Neural progenitor cell (in vitro differentiated cells): ENCODE measurements at regions not wholly inside any gene's neighbourhood (a gene's known extent, or its start where the extent isn't known, plus 50 kb on each side); places are given as distances from the start of the nearest gene placed in this dataset.

Experiments
- DNase-seq: peaks from one replicate; pipeline ENCODE4 v3.0.0-alpha.2; 2016; ENCODE audit warnings: low spot score
- H2AFZ ChIP-seq: fragments of 200-600 bp; sonication (generic); replicated peaks from 2 replicates; pipeline ENCODE4 v1.6.1; 2016; ENCODE audit warnings: antibody characterized with exemption
- H3F3A ChIP-seq: fragments of 200-600 bp; sonication (generic); 2 replicates; pipeline ENCODE4 v1.6.1; 2016; ENCODE audit warnings: antibody characterized with exemption, low read depth
- H3K27ac ChIP-seq: fragments of 200-600 bp; sonication (generic); 2 replicates; pipeline ENCODE4 v1.5.1; 2016; ENCODE audit warnings: mild to moderate bottlenecking
- H3K27me3 ChIP-seq: fragments of 200-600 bp; sonication (generic); 2 replicates; pipeline ENCODE4 v1.6.1; 2016; ENCODE audit warnings: mild to moderate bottlenecking, moderate library complexity
- H3K36me3 ChIP-seq: fragments of 200-600 bp; sonication (generic); 2 replicates; pipeline ENCODE4 v1.5.1; 2016
- H3K4me1 ChIP-seq: fragments of 200-600 bp; sonication (generic); 2 replicates; pipeline ENCODE4 v1.6.1; 2016; ENCODE audit warnings: mixed run types
- H3K4me2 ChIP-seq: fragments of 200-600 bp; sonication (generic); 2 replicates; pipeline ENCODE4 v1.6.1; 2016
- H3K4me3 ChIP-seq: fragments of 200-600 bp; sonication (generic); 2 replicates; pipeline ENCODE4 v1.5.1; 2016
- H3K79me2 ChIP-seq: fragments of 200-600 bp; sonication (generic); 2 replicates; pipeline ENCODE4 v1.6.1; 2016; ENCODE audit warnings: low read depth
- H3K9ac ChIP-seq: fragments of 200-600 bp; sonication (generic); 2 replicates; pipeline ENCODE4 v1.6.1; 2016
- H3K9me3 ChIP-seq: fragments of 200-600 bp; sonication (generic); 2 replicates; pipeline ENCODE4 v1.5.1; 2016; ENCODE audit warnings: low read depth
- H4K20me1 ChIP-seq: fragments of 200-600 bp; sonication (generic); 2 replicates; pipeline ENCODE4 v1.6.1; 2016; ENCODE audit warnings: low read depth
- H3K27ac Mint-ChIP-seq: 3 replicates; pipeline ENCODE4 v1.8.0; 2021; ENCODE audit warnings: mixed read lengths
- H3K27me3 Mint-ChIP-seq: 2 replicates; pipeline ENCODE4 v1.8.0; 2022; ENCODE audit warnings: low read depth, mild to moderate bottlenecking, inconsistent platforms, moderate library complexity, mixed read lengths; ENCODE audit not compliant: insufficient read depth
- H3K36me3 Mint-ChIP-seq: 3 replicates; pipeline ENCODE4 v1.8.0; 2021; ENCODE audit warnings: mixed read lengths
- H3K4me1 Mint-ChIP-seq: 3 replicates; pipeline ENCODE4 v1.8.0; 2021; ENCODE audit warnings: mixed read lengths
- H3K4me3 Mint-ChIP-seq: 3 replicates; pipeline ENCODE4 v1.8.0; 2021; ENCODE audit warnings: mild to moderate bottlenecking, moderate library complexity, mixed read lengths
- H3K9me3 Mint-ChIP-seq: 3 replicates; pipeline ENCODE4 v1.8.0; 2020; ENCODE audit warnings: mixed read lengths
- EZH2 ChIP-seq: fragments of 200-600 bp; sonication (generic); IDR thresholded peaks from 2 replicates; pipeline ENCODE4 v1.6.1; 2017; ENCODE audit warnings: antibody characterized with exemption, mild to moderate bottlenecking, moderate library complexity
- EZH2phosphoT487 ChIP-seq: fragments of 200-600 bp; sonication (generic); IDR thresholded peaks from 2 replicates; pipeline ENCODE4 v1.6.1; 2017; ENCODE audit warnings: antibody characterized with exemption
- TF ChIP-seq, protein P1 (sequence below): fragments of 200-600 bp; sonication (generic); IDR thresholded peaks from 2 replicates; pipeline ENCODE4 v1.5.1; 2017; ENCODE audit warnings: antibody characterized with exemption, mild to moderate bottlenecking

DNA sequence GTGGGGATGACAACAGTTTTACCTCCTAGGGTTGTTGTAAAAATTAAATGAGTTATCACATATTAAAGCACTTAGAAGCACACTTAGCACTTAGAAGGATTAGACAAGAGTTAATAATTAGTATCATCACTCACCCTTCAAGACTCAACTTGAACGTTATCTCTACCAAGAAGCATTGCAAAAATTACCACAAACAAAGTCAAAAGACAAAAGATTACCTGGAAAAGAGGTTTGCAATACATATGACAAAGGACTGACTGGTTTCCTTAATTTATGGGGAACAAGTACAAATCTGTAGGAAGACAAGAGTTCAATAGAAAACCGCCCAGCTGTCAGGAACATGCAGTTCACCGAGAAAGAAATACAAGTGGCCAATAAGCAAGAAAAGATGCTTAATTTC, 93.3 kb upstream of the ATP1A1 start:
- Histone ChIP-seq H3F3A (no peaks in the 10 kb centered on the region), H3K4me1 (peaks cover 2% of the 10 kb centered on the region), H3K36me3 (no peaks in the 10 kb centered on the region), H2AFZ (no peak overlapping the region), H3K9ac (no peak overlapping the region), H3K27ac (no peak overlapping the region), H3K27me3 (no peaks in the 10 kb centered on the region), H4K20me1 (no peaks in the 10 kb centered on the region), H3K79me2 (no peaks in the 10 kb centered on the region), H3K4me3 (no peak overlapping the region), H3K9me3 (no peaks in the 10 kb centered on the region), H3K4me2 (no peak overlapping the region)
- DNase-seq: no peak
- H3K36me3 Mint-ChIP-seq: no peaks in the 10 kb centered on the region
- TF ChIP-seq, protein P1, sequence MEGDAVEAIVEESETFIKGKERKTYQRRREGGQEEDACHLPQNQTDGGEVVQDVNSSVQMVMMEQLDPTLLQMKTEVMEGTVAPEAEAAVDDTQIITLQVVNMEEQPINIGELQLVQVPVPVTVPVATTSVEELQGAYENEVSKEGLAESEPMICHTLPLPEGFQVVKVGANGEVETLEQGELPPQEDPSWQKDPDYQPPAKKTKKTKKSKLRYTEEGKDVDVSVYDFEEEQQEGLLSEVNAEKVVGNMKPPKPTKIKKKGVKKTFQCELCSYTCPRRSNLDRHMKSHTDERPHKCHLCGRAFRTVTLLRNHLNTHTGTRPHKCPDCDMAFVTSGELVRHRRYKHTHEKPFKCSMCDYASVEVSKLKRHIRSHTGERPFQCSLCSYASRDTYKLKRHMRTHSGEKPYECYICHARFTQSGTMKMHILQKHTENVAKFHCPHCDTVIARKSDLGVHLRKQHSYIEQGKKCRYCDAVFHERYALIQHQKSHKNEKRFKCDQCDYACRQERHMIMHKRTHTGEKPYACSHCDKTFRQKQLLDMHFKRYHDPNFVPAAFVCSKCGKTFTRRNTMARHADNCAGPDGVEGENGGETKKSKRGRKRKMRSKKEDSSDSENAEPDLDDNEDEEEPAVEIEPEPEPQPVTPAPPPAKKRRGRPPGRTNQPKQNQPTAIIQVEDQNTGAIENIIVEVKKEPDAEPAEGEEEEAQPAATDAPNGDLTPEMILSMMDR: no peak
- TF ChIP-seq EZH2 (no peak), EZH2phosphoT487 (no peak)
- H3K27me3 Mint-ChIP-seq: no peaks in the 10 kb centered on the region
- no peak overlapping the region for H3K27ac Mint-ChIP-seq
- peaks cover 3% of the 10 kb centered on the region for H3K4me1 Mint-ChIP-seq
- no peak overlapping the region for H3K4me3 Mint-ChIP-seq
- no peaks in the 10 kb centered on the region for H3K9me3 Mint-ChIP-seq

DNA sequence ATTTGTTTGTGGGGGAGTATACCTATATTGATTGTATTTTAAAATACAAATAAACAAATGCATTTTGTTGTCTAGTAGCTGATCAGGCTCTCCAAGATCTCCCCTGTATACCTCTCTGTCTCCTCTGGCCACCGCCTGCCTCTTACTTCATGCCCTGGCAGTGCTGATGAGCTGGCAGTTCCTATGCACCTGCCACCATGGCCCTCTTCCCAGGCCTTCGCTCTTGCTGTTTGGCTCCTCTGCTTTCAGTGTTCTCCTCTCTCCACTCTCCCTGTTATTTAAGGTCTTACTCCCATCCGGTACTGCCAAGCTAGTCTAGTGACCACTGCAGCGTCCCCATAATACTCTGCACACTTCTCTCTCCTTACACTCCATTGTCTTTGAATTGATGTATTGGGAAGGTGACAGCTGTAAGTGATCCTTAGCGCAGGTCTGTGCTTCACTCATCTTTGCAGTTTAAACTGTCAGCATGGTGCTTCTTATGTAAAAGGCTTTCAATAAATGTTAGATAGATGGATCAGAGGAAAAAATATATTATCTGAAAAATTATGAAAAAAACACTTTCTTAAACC, 88.1 kb upstream of the ATP1A1 start:
- no peak overlapping the region for H2AFZ ChIP-seq
- H3F3A ChIP-seq: no peaks in the 10 kb centered on the region
- no peak for DNase-seq
- TF ChIP-seq, protein P1: no peak
- TF ChIP-seq EZH2 (no peak), EZH2phosphoT487 (no peak)
- Mint-ChIP-seq H3K36me3 (no peaks in the 10 kb centered on the region), H3K27me3 (peaks cover 7% of the 10 kb centered on the region), H3K27ac (no peak overlapping the region), H3K4me3 (no peak overlapping the region), H3K4me1 (no peaks in the 10 kb centered on the region), H3K9me3 (no peaks in the 10 kb centered on the region)
- H3K9ac ChIP-seq: no peak overlapping the region
- H3K4me2 ChIP-seq: no peak overlapping the region
- H3K79me2 ChIP-seq: no peaks in the 10 kb centered on the region
- no peak overlapping the region for H3K4me3 ChIP-seq
- H3K4me1 ChIP-seq: no peaks in the 10 kb centered on the region
- no peaks in the 10 kb centered on the region for H4K20me1 ChIP-seq
- no peak overlapping the region for H3K27ac ChIP-seq
- H3K9me3 ChIP-seq: no peaks in the 10 kb centered on the region
- H3K36me3 ChIP-seq: no peaks in the 10 kb centered on the region
- no peaks in the 10 kb centered on the region for H3K27me3 ChIP-seq

DNA sequence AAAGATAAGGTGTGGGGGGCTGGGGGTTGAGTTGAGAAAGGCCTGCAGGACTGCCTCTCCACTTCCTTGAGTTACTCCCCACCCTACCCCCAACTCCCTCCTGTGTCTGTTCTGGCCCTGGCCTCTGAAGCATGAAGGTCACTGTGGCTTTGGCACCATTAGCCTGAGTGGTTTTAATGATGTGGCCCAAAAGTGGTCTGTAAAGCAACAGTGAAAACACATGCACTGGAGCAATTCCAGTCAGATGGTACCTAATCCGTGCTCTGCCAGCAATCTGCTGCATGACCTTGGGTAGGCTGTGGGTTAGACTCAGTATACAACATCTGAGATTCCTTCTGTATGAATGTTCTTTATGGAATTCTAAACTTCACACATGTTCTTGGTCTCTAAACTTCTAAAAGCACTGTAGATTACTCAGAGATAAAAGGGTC, 86.5 kb upstream of the ATP1A1 start:
- Histone ChIP-seq H3K27ac (no peak overlapping the region), H3K4me1 (no peaks in the 10 kb centered on the region), H3K79me2 (no peaks in the 10 kb centered on the region), H3K4me3 (no peak overlapping the region), H3K27me3 (no peaks in the 10 kb centered on the region), H3K9me3 (no peaks in the 10 kb centered on the region), H4K20me1 (no peaks in the 10 kb centered on the region), H3K36me3 (no peaks in the 10 kb centered on the region), H3K4me2 (no peak overlapping the region), H2AFZ (no peak overlapping the region), H3F3A (no peaks in the 10 kb centered on the region), H3K9ac (no peak overlapping the region)
- Mint-ChIP-seq H3K4me3 (no peak overlapping the region), H3K4me1 (no peaks in the 10 kb centered on the region), H3K9me3 (no peaks in the 10 kb centered on the region), H3K27me3 (peaks cover 7% of the 10 kb centered on the region), H3K27ac (no peak overlapping the region), H3K36me3 (no peaks in the 10 kb centered on the region)
- no peak for DNase-seq
- TF ChIP-seq EZH2phosphoT487: no peak
- TF ChIP-seq, protein P1: no peak
- TF ChIP-seq EZH2: no peak
